Stimulated activated CD4-positive, alpha-beta T cell treated with anti-CD3 and anti-CD28 coated beads, Interleukin-1b, Interleukin-23, amount 100 ng/mL, for 4 hours (primary cell): ENCODE measurements at regions not wholly inside any gene's neighbourhood (a gene's known extent, or its start where the extent isn't known, plus 50 kb on each side); places are given as distances from the start of the nearest gene placed in this dataset.
"Not testable (repeated sequence)": the region's sequence is repeated elsewhere in the genome, so short reads cannot be mapped to it uniquely, and the experiment has no call there.

ENCODE experiments used
- DNase-seq, 2 donors: peaks; one replicate each; pipeline ENCODE4 v3.0.0-alpha.2; 2020; ENCODE audit warnings: low read depth in 2 of 2

DNA sequence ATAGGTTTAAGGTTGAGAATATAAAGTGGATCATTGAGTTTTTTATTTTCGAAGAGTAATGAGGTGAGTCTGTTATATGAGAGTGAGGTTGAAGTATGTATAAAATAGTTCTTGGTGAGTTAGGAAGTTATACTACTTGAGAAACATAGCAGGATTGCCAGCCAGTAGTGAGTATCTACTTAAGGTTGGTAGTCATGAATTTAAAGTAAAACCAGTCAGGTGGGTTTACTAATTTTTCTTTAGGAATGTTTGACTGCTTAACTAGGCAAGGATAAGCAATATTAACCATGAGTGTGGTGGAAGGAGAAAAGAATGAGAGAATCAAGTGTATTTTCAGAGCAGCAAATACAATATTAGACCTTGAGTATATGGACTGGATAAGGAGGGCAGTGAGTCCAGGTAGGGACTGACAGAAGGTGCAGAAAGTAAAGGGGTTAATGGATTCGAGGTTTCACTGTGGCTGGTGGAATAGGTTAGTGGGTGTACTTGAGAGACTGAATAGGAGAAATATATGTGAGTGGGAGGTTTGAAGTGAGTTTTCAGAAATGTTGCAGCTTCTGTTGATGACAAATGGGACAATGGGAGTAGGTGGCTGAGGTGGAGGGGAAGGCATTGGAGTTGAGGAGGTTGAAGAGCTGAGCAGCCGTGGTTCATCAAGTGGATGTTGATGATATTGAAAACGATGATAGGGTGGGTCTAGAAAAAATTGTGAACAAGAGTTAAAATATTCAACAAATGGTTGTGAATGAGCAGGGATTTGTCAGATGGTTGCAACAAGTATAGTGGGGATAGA lies 232.5 kb upstream of the ASCC3 start:
- no peak for DNase-seq

DNA sequence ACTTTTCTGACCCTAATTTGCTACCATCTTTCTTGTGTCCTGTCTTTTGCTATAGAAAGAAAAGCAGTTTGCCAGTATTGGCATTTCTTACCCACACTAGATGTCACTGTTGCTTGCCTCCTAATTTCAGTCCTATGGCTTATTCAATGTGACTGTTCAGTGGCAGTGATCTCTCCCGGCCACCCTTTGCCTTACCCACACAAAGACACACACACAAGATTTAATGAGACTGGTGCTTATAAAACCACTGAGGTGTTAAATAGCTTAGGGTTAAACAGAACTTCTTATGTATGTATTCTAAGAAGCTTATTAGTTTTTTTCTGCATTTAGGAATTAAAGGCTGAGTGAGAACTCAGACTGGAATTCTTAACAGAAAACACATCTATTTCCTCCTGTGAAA lies 233.6 kb upstream of the ASCC3 start:
- no peak for DNase-seq

DNA sequence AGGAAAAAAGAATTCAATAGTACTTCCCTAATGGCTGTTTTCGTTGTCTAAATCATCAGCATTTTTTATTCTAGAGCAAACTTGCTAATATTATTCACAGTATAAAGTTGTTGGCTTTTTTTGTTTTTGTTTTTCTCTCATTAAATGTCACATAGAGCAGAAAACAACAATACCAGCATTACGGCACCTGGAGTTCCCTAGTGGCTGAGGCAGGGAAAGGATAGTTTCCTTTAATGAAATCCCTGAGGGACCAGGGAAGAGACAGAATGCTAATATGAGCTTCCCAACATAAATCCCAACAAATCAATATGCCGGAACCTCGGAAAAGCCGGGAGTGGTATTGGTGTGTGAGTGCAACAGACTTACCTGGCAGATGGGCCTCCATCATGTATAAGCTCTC lies 235.2 kb upstream of the ASCC3 start:
- no peak for DNase-seq

DNA sequence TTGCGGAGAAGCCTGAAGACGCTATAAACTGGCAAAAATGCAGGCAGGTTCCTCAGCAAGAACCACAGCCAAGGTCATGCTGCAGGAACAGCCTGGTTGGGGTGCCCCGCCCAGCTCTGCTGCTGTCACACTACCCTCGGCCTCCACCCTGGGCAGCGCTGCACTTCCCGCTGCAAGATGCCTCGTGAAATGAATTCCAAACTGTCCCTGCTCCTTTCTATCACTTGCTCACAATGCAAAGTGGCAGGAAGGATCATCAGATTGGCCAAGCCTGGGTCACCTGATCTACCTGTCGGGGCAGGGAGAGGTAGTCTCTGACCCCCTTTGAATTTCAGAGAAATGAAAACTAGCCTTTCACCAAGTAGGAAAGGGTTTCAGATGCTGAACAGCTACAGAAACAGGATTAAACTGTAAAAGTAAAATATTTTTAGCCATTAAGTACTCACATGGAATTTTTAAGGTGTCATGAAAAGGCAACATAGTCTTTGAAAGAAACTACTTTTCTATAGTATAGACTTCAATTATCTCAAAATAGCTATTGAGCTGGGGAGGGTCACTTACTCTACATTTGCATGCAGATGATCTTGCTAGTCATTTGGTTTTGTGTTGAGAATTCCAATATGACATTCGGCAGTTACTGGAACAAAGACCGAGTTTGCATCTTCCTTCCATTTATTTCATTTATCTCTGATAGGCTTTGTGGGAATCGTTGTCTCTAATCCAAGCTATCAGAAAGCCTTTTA lies 236.4 kb upstream of the ASCC3 start:
- no peak for DNase-seq

GRCh38 chr6:101118136-101118396 lies 236.9 kb upstream of the ASCC3 start:
- no peak for DNase-seq

GRCh38 chr6:101120747-101121146 lies 239.6 kb upstream of the ASCC3 start:
- DNase-seq, result no peak

GRCh38 chr6:101125380-101125971 lies 244.3 kb upstream of the ASCC3 start:
- DNase-seq, result no peak

DNA sequence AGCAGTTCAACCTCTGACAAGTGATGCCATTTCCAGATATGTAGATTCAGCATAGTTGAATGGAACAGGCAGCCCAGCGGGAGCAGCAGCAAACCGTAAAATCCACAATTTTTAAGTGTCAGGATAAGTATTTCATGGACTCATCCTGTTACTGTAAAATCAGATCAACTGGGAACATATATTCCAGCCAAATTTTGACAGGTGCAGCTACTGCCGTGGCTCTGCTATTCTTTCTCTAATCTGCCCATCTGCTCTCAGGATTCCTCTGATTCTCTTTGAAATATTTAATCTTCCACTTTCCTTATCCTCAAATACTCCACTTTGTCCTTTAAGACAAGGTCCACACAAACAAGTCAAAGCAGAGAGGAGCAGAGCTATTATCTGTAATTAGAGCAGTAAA lies 245.4 kb upstream of the ASCC3 start:
- DNase-seq, result no peak

DNA sequence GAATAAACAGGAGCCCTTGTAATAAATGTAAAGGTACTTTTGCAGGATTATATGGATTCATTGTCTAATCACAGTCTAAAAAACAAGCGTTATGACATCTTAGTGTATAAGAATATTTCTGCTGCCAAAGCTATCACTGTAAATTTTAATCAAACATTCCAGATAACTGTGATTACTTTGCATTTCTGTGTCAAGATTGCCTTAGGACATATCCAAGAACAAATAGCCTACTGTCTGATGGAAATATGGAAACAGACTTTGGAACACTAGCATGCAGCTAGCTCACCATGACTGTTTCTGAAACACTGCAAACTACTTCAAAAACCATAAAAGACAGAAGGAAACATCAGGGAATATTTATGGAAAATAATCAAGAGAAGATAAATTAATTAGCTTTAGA lies 248.7 kb upstream of the ASCC3 start:
- no peak for DNase-seq

DNA sequence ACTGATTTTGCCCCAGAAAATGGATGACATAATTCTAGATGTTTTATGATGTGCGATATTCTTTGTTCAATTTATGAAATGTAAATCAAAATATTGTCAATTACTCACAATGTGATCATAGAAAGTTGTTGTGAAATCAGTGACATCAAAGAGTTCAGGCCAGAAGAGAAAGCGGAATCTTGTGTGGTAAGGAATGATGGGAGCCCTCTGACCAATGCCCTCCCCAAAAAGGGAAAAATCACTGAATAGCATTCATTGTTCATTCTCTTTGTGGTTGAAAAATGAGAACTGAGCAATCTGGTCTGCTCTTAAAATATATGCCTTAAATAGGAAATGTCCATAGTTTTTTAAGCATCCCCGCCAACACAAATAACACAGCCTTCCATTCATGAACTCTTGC lies 247.1 kb upstream of the GRIK2 start:
- no peak for DNase-seq

DNA sequence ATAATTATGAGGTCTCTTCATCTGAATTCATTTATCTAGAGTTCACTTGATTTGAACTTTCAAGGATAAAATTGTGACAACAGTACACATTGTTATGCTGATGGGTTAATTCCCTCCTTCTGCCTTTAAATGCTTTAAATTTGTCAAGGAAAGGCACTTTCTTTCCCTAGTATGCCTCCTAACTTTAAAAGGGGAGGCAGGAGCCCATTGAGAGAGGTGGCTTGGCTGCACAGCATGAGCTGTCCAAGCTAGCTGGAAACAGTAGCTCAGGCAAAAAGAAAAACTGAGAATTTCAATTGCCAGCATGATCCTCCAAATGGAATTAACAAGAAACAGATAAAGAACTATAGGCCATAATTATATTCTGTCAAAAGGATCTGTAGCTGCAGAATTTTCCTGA lies 243.3 kb upstream of the GRIK2 start:
- DNase-seq, result no peak

GRCh38 chr6:101157638-101158037 lies 235.9 kb upstream of the GRIK2 start:
- DNase-seq, result not testable (repeated sequence)

GRCh38 chr6:101163611-101164010 lies 229.9 kb upstream of the GRIK2 start:
- no peak for DNase-seq

DNA sequence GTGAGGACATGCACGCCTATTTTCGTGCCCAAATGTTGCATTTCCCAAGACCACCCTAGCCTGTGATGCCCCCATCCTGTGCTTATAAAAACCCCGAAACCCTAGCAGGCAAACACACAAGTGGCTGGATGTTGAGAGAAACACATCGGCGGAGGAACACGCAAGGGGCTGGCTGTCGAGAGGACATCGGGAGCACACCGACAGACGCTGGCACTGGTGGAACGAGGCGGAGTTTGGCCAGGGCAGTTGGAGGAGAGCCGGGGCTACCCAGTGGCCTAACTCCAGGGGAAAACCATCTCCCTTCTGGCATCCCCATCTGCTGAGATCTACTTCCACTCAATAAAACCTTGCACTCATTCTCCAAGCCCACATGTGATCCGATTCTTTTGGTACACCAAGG lies 225.9 kb upstream of the GRIK2 start:
- DNase-seq, result no peak

- DNase-seq, result not testable (repeated sequence)
Measured at GRCh38 chr6:101171049-101171448, 222.5 kb upstream of the GRIK2 start.

DNA sequence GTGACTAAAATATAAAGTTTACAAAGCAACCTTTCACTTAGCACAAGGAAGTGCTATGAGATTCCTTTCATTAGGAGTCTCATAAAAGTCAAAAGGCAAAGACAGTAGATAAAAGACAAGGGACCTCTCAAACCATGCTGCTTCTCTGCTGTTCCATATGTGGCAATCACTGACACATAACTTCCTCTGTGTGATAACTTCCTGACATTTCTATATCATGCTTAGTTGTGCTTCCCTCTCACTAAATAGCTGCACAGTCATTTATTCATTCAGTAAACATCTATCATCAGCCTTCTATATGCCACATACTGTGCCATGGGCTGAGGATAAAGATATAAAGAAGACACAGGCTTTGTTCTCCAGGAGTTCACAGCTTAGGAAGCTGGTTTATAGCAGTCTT lies 214.8 kb upstream of the GRIK2 start:
- DNase-seq, result no peak

DNA sequence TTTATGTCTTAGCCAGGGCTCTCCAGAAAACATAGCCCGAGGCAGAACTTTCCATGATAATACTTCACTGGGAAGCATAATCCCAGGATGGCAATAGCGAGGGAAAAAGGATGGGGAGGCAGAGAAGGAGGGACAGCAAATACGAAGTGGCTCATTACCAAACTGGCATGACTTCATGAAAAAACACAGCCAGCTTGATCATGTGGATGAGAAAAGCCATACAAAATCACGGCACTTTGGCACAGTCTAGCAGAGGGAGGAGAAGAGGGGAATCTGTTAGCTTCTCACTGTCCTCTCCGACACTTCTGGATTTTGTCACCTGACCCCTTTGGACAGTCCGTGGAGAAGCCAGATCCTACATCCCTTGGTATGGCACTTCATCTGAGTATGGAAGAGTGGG lies 212.5 kb upstream of the GRIK2 start:
- no peak for DNase-seq

GRCh38 chr6:101188285-101188798 lies 205.2 kb upstream of the GRIK2 start:
- not testable (repeated sequence) for DNase-seq

GRCh38 chr6:101195588-101195987 lies 197.9 kb upstream of the GRIK2 start:
- no peak for DNase-seq

DNA sequence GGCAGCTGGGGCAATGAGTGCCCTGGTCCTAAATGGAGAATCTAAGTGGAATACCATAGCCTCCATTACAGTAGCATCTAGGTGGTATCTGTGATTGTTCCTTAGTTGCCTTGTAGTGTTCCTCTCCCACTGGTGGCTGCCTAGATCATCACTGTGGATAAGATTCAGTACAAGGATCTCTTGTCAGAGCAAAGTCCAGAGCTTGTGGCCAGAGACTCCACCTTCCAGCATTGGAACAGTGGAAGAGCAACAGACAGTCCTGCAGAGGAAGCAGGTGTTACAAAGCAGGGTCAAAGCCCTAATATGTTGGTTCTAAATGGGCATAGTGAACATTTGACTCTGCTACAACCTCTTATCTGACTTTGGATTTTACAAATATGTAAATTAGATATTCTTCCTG lies 194.1 kb upstream of the GRIK2 start:
- DNase-seq, result no peak

GRCh38 chr6:101202867-101203374 lies 190.6 kb upstream of the GRIK2 start:
- DNase-seq, result no peak

DNA sequence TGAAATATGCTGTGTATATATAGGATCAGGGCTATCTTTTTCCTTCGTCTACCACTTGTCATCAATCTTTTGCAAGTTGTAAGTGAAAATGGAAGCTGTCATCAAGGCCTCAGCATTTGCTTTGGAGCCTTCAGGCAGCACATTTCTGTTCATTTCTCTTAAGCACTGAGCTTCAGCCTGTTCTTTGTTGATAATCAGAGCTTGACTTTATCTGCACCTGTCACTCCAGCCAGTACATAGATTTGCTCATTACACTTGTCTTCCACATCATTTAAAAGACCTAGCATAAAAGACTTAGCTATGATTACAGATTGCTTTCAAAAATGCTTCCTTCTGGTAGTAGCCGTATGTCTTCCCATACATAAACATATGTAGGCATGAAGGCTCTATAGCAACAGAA lies 189.8 kb upstream of the GRIK2 start:
- no peak for DNase-seq

DNA sequence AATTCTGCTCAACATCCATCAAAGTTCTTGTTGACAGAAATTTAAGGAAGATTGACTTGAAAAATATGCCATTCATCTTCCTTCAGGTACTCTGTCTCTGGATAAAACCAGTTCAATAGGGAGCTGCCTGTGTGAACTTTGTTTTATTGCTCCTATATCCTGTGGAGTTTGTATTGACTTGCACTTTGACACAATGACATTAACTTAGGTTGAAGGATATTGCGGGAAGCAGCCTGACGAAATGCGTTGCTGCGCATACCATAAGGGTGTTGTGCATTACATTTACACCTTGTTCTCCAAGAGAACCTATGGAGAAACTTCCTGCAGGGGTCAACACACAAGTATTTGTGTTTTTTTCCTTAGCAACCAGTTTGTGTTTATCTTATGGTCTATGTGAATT lies 185.4 kb upstream of the GRIK2 start:
- no peak for DNase-seq
